ENCODE measurements at regions not wholly inside any gene's neighbourhood (a gene's known extent, or its start where the extent isn't known, plus 50 kb on each side); places are given as distances from the start of the nearest gene placed in this dataset.

DNA sequence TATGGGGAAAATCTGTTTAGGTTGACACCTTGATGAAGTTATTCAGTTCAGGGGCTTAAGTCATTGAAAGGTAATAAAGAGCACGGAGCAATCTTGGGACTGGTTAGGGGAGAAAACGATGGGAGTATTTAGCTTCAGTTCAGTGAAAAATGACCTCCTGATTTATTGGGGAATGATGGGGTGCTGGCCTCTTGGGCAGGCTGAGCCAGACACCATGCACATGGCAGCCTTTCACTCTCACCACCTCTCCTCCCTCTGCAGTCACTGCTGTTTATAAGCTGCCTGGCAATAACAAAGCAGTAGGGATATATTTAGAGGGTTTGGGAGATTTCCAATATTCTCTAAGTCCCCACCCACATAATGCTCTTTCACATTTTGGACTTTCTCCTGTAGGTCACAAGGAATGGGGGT lies 140.5 kb upstream of the HS3ST2 start:
- no peaks in the 10 kb centered on the region for H3K36me3 Mint-ChIP-seq
- H3K27me3 Mint-ChIP-seq (ENCODE audit: low read depth in 3 of 3) = peaks cover 0 to 1% (median 0%) of the 10 kb centered on the region in 3 donors
- Histone ChIP-seq H3K27ac (ENCODE audit: low read depth in 1 of 2, low read length in 2 of 2) (no peak overlapping the region), H3K4me3 (replicated peaks in 1 of 3; ENCODE audit: low read depth in 2 of 3, low read length in 3 of 3) (no peak overlapping the region), H3K36me3 (replicated peaks in 1 of 2; ENCODE audit: control insufficient read depth in 1 of 2, insufficient read depth in 2 of 2, low read length in 2 of 2) (no peaks in the 10 kb centered on the region), H3K27me3 (ENCODE audit: control insufficient read depth in 2 of 2, insufficient read depth in 2 of 2, low read length in 2 of 2) (peaks cover 0 to 15% of the 10 kb centered on the region in 2 donors), H4K20me1 (ENCODE audit: insufficient read depth, low read length) (no peaks in the 10 kb centered on the region), H3K4me1 (ENCODE audit: control insufficient read depth in 1 of 2, insufficient read depth in 2 of 2, low read length in 2 of 2) (no peaks in the 10 kb centered on the region), H3K79me2 (ENCODE audit: insufficient read depth, low read length) (no peaks in the 10 kb centered on the region), H3K9ac (ENCODE audit: insufficient read depth, low read length, poor library complexity, severe bottlenecking) (no peak overlapping the region), H3K9me3 (replicated peaks in 1 of 2; ENCODE audit: control insufficient read depth in 1 of 2, insufficient read depth in 1 of 2, low read length in 2 of 2) (no peaks in the 10 kb centered on the region), H2AFZ (ENCODE audit: insufficient read depth, low read depth, low read length, poor library complexity, severe bottlenecking) (no peak overlapping the region), H3K4me2 (replicated peaks; ENCODE audit: extremely low read depth, low read length, poor library complexity, severe bottlenecking) (no peak overlapping the region)
- no peak for DNase-seq
- no peaks in the 10 kb centered on the region for H3K9me3 Mint-ChIP-seq
- H3K4me3 Mint-ChIP-seq = no peak overlapping the region
- TF ChIP-seq, protein P1, sequence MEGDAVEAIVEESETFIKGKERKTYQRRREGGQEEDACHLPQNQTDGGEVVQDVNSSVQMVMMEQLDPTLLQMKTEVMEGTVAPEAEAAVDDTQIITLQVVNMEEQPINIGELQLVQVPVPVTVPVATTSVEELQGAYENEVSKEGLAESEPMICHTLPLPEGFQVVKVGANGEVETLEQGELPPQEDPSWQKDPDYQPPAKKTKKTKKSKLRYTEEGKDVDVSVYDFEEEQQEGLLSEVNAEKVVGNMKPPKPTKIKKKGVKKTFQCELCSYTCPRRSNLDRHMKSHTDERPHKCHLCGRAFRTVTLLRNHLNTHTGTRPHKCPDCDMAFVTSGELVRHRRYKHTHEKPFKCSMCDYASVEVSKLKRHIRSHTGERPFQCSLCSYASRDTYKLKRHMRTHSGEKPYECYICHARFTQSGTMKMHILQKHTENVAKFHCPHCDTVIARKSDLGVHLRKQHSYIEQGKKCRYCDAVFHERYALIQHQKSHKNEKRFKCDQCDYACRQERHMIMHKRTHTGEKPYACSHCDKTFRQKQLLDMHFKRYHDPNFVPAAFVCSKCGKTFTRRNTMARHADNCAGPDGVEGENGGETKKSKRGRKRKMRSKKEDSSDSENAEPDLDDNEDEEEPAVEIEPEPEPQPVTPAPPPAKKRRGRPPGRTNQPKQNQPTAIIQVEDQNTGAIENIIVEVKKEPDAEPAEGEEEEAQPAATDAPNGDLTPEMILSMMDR (IDR thresholded peaks at IDR 0.05) = no peak
- no peak overlapping the region for H3K27ac Mint-ChIP-seq
- no peaks in the 10 kb centered on the region for H3K4me1 Mint-ChIP-seq
- intact Hi-C loops (cut with micrococcal nuclease) = no loop called here
- 82% methylated on average over 2 of the region's 2 CpGs for WGBS (ENCODE audit: insufficient coverage)

DNA sequence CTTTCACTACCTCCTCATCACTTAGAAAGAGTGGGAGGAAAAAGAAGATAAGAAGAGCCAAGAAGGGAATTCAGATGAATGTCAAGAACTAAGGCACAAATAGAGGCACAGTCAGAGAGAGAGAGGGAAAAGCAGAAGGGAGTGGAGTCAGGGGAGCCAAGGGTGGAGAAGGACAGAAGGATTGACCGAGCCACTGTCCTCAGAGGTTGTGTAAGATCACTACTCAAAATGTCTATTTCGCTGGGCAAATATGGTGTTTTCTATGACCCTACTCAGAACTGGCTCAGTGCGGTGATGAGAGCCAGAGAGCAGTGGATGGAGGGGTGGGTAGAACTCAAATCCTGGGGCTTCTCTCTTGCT lies 139.2 kb upstream of the HS3ST2 start:
- no peaks in the 10 kb centered on the region for H3K4me1 Mint-ChIP-seq
- H2AFZ ChIP-seq (ENCODE audit: insufficient read depth, low read depth, low read length, poor library complexity, severe bottlenecking) = no peak overlapping the region
- H3K4me3 ChIP-seq (replicated peaks in 1 of 3; ENCODE audit: low read depth in 2 of 3, low read length in 3 of 3) = no peak overlapping the region
- H3K4me1 ChIP-seq (ENCODE audit: control insufficient read depth in 1 of 2, insufficient read depth in 2 of 2, low read length in 2 of 2) = no peaks in the 10 kb centered on the region
- H3K4me2 ChIP-seq (replicated peaks; ENCODE audit: extremely low read depth, low read length, poor library complexity, severe bottlenecking) = no peak overlapping the region
- TF ChIP-seq, protein P1 (IDR thresholded peaks at IDR 0.05) = no peak
- H3K27ac ChIP-seq (ENCODE audit: low read depth in 1 of 2, low read length in 2 of 2) = no peak overlapping the region
- DNase-seq = no peak
- peaks cover 0 to 22% of the 10 kb centered on the region in 2 donors for H3K27me3 ChIP-seq (ENCODE audit: control insufficient read depth in 2 of 2, insufficient read depth in 2 of 2, low read length in 2 of 2)
- H3K9me3 Mint-ChIP-seq = no peaks in the 10 kb centered on the region
- no peaks in the 10 kb centered on the region for H3K36me3 Mint-ChIP-seq
- no peaks in the 10 kb centered on the region for H3K9me3 ChIP-seq (replicated peaks in 1 of 2; ENCODE audit: control insufficient read depth in 1 of 2, insufficient read depth in 1 of 2, low read length in 2 of 2)
- intact Hi-C loops (cut with micrococcal nuclease) = loop anchor here in 1 of 2 donors (5.0 kb wide), 1 partner anchor 1488 kb away; no protein-coding TSS in a partner anchor
- H3K79me2 ChIP-seq (ENCODE audit: insufficient read depth, low read length) = no peaks in the 10 kb centered on the region
- H3K36me3 ChIP-seq (replicated peaks in 1 of 2; ENCODE audit: control insufficient read depth in 1 of 2, insufficient read depth in 2 of 2, low read length in 2 of 2) = no peaks in the 10 kb centered on the region
- peaks cover 0 to 1% (median 0%) of the 10 kb centered on the region in 3 donors for H3K27me3 Mint-ChIP-seq (ENCODE audit: low read depth in 3 of 3)
- H3K27ac Mint-ChIP-seq = no peak overlapping the region
- no peak overlapping the region for H3K9ac ChIP-seq (ENCODE audit: insufficient read depth, low read length, poor library complexity, severe bottlenecking)
- 87% methylated on average over 3 of the region's 3 CpGs for WGBS (ENCODE audit: insufficient coverage)
- H3K4me3 Mint-ChIP-seq = no peak overlapping the region
- H4K20me1 ChIP-seq (ENCODE audit: insufficient read depth, low read length) = no peaks in the 10 kb centered on the region

Data from CD14-positive monocyte (primary cell).